GM21576 (cell line): ENCODE measurements at regions not wholly inside any gene's neighbourhood (a gene's known extent, or its start where the extent isn't known, plus 50 kb on each side); places are given as distances from the start of the nearest gene placed in this dataset.

Experiments used
- ATAC-seq: cut with Tn5 transposase; IDR thresholded peaks from one replicate; pipeline ENCODE4 v1.9.1; 2021; ENCODE audit warnings: mild to moderate bottlenecking, moderate library complexity; ENCODE audit not compliant: unreplicated experiment

DNA sequence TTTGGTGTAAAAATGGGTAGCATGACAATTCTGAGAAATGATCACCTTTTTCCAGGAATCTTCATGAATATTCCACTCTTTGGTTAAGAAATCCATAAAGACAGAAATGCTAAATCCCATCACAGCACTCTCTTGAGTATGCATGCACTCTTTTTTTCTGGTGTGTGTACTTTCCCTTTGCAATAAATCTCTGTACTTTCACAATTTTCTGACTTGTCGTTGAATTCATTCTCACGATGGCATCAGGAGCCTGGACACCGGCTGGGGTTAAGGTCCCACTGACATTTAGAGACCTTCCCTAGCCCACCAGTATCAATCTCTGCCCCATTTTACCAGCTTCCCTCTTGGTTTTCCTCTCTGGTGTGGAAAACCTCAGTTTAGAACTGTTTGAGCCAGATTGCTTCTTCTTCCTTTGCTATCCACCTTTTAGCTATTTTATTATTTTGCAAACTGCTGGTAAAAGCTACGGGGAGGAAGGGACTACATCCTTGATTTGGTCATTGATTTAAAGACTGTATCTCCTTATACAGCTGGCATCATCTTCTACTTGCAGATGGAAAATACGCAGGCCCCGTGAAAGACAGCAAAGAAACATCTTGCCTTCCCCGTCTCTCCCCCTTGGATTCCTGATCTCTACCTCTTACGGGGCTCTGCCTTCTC lies 59.9 kb upstream of the ZFR start:
- ATAC-seq: no peak

- no peak for ATAC-seq
These were observed 58.7 kb upstream of the ZFR start for GRCh38 chr5:32503261-32503660.

GRCh38 chr5:32501071-32502002 lies 56.8 kb upstream of the ZFR start:
- no peak for ATAC-seq

- no peak for ATAC-seq
These were observed 55.6 kb upstream of the ZFR start for GRCh38 chr5:32500181-32500580.

DNA sequence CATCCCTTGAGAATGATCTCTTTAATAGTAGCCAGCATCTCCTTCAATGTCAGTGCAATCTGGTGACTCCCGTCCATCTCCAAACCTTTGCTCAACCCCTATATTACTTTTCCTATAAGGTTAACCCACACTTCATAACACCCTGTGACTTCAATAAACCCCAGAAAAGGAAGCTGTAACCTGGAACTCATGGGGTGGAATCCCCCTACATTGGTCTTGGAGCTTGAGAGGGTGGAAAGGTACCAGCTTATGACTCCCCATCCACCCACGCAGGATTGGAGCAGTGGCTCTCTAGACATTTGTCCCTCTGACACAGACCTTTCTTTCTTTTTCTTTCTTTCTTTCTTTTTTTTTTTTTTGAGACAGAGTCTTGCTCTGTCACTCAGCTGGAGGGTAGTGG lies 54.7 kb upstream of the ZFR start:
- ATAC-seq: no peak

- ATAC-seq: no peak
These were observed 53.9 kb upstream of the ZFR start for GRCh38 chr5:32498484-32498883.

DNA sequence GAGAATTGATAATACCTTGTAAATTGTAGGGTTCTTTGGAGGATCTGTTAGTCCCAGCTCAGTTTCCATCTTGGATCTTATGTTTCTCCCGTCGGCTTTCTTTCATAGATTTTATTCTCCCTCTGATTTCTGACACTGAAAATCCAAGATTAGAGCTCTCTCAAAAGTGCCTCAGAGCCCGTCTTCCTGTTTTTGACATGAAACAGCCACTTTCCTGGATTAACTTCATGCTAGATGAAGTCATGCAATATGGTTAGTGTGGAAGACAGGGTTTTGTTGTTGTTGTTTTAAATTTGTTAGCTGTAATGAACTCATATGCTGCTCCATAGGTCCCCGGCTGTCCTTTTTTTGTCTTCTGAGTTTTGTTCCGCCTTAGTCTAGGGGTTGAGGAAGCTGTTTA lies 51.6 kb upstream of the ZFR start:
- ATAC-seq: no peak

GRCh38 chr5:32494827-32495226 lies 50.3 kb upstream of the ZFR start:
- ATAC-seq: no peak
